ENCODE measurements at regions not wholly inside any gene's neighbourhood (a gene's known extent, or its start where the extent isn't known, plus 50 kb on each side); places are given as distances from the start of the nearest gene placed in this dataset.
"Not testable (repeated sequence)": the region's sequence is repeated elsewhere in the genome, so short reads cannot be mapped to it uniquely, and the experiment has no call there.

DNA sequence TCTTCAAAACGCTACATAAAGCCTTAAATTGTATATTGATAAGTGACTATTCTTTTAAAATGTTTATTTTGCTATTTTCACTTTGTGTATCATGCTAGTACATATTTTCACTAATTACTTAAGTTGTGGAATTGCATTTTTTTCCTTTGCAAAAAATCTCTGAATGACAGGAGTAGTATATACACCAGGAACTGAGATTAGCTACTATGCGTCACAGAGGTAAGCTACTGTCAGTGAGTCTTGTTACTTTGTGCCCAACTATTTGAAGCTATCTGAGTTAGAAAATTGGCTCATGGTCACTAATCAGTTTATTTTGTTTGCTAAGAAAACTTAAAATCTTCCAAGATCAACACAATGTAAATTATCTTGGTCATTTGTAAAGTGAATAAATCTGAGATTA lies 887.4 kb downstream of the TMTC2 start:
- Histone ChIP-seq H2AFZ (ENCODE audit: low read depth, low read length) (no peak overlapping the region), H3K4me3 (ENCODE audit: low read depth in 1 of 2, low read length in 2 of 2) (no peak overlapping the region), H3K27me3 (ENCODE audit: insufficient read depth, low read length, poor library complexity) (no peaks in the 10 kb centered on the region), H4K20me1 (ENCODE audit: insufficient read depth, low read length) (no peaks in the 10 kb centered on the region), H3K36me3 (ENCODE audit: insufficient read depth, low read length) (no peaks in the 10 kb centered on the region), H3K79me2 (ENCODE audit: insufficient read depth, low read length) (no peaks in the 10 kb centered on the region), H3K9ac (ENCODE audit: low read depth, low read length) (no peak overlapping the region), H3K4me2 (ENCODE audit: insufficient read depth, low read length) (no peak overlapping the region), H3K27ac (ENCODE audit: low read length) (no peak overlapping the region), H3K9me3 (ENCODE audit: insufficient read depth, low read length, severe bottlenecking) (no peaks in the 10 kb centered on the region), H3K4me1 (ENCODE audit: insufficient read depth, low read length) (no peaks in the 10 kb centered on the region)
- TF ChIP-seq, protein P1, sequence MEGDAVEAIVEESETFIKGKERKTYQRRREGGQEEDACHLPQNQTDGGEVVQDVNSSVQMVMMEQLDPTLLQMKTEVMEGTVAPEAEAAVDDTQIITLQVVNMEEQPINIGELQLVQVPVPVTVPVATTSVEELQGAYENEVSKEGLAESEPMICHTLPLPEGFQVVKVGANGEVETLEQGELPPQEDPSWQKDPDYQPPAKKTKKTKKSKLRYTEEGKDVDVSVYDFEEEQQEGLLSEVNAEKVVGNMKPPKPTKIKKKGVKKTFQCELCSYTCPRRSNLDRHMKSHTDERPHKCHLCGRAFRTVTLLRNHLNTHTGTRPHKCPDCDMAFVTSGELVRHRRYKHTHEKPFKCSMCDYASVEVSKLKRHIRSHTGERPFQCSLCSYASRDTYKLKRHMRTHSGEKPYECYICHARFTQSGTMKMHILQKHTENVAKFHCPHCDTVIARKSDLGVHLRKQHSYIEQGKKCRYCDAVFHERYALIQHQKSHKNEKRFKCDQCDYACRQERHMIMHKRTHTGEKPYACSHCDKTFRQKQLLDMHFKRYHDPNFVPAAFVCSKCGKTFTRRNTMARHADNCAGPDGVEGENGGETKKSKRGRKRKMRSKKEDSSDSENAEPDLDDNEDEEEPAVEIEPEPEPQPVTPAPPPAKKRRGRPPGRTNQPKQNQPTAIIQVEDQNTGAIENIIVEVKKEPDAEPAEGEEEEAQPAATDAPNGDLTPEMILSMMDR (IDR thresholded peaks at IDR 0.05; ENCODE audit: borderline replicate concordance, extremely low read depth, low read length, poor library complexity, severe bottlenecking), result no peak
- no peak for TF ChIP-seq EZH2 (IDR thresholded peaks at IDR 0.05; ENCODE audit: borderline replicate concordance, low read depth, low read length, severe bottlenecking)
- no peak for ATAC-seq (ENCODE audit: insufficient read depth, low read depth)
- DNase-seq, result no peak

DNA sequence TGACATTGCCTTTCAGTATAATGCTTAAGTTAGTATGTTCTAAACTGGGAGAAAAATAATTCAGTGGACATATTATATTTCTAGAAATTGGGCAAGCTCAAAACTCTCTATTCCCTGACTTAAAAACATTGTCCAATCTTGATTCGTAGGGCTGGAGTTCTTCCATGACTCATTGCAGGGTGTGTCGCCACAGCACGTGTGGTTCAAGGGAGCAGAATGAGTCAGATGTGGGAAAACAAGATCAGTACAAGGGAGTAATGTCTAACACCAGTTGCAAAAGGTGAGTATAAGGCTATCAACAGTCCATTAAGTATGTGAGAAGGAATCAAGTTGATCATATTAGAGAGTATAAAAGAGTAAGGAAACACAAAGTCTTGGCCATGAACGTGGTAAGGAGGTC lies 887.0 kb downstream of the TMTC2 start:
- H3K4me3 ChIP-seq (ENCODE audit: low read depth in 1 of 2, low read length in 2 of 2), result no peak overlapping the region
- ATAC-seq (ENCODE audit: insufficient read depth, low read depth) (no peak), DNase-seq (no peak)
- H3K36me3 ChIP-seq (ENCODE audit: insufficient read depth, low read length), result no peaks in the 10 kb centered on the region
- no peaks in the 10 kb centered on the region for H3K4me1 ChIP-seq (ENCODE audit: insufficient read depth, low read length)
- no peak overlapping the region for H3K27ac ChIP-seq (ENCODE audit: low read length)
- H4K20me1 ChIP-seq (ENCODE audit: insufficient read depth, low read length), result no peaks in the 10 kb centered on the region
- H2AFZ ChIP-seq (ENCODE audit: low read depth, low read length), result no peak overlapping the region
- H3K79me2 ChIP-seq (ENCODE audit: insufficient read depth, low read length), result no peaks in the 10 kb centered on the region
- no peaks in the 10 kb centered on the region for H3K27me3 ChIP-seq (ENCODE audit: insufficient read depth, low read length, poor library complexity)
- no peaks in the 10 kb centered on the region for H3K9me3 ChIP-seq (ENCODE audit: insufficient read depth, low read length, severe bottlenecking)
- no peak overlapping the region for H3K4me2 ChIP-seq (ENCODE audit: insufficient read depth, low read length)
- no peak for TF ChIP-seq EZH2 (IDR thresholded peaks at IDR 0.05; ENCODE audit: borderline replicate concordance, low read depth, low read length, severe bottlenecking)
- TF ChIP-seq, protein P1 (IDR thresholded peaks at IDR 0.05; ENCODE audit: borderline replicate concordance, extremely low read depth, low read length, poor library complexity, severe bottlenecking), result no peak
- H3K9ac ChIP-seq (ENCODE audit: low read depth, low read length), result no peak overlapping the region

DNA sequence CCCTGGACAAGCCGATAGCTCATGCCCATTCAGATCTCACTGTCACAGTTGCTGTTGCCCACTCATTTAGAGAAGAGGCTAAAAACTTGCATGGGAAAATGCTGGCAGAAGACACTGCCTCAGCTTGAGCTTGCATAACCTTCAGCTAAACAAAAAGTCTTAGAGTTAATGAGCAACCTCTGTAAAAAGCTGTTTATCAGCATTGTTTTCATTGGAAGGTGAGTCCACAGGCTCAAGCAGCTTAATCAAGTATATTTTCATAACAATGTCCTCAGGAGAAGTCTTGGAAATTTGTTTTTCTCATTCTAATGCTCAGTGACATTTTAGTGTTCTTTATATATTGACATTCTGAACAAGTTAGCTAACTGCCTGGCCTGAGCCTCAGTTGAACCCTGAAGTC lies 872.9 kb downstream of the TMTC2 start:
- Histone ChIP-seq H3K4me2 (ENCODE audit: insufficient read depth, low read length) (no peak overlapping the region), H3K27me3 (ENCODE audit: insufficient read depth, low read length, poor library complexity) (no peaks in the 10 kb centered on the region)

DNA sequence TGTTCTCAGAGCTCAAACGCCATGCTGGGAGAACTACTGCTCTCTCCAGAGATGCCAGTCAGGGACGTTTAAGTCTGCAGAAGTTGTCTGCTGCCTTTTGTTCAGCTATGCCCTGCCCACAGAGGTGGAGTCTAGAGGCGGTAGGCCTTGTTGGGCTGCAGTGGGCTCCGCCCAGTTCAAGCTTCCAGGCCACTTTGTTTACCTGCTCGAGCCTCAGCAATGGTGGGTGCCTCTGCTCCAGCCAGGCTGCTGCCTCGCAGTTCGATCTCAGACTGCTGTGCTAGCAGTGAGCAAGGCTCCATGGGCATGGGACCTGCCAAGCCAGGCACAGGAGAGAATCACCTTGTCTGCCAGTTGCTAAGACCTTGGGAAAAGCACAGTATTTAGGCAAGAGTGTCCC lies 869.3 kb downstream of the TMTC2 start:
- not testable (repeated sequence) for H3K4me2 ChIP-seq (ENCODE audit: insufficient read depth, low read length); H4K20me1 ChIP-seq (ENCODE audit: insufficient read depth, low read length); H3K27me3 ChIP-seq (ENCODE audit: insufficient read depth, low read length, poor library complexity); ATAC-seq (ENCODE audit: insufficient read depth, low read depth); H3K9me3 ChIP-seq (ENCODE audit: insufficient read depth, low read length, severe bottlenecking); H3K27ac ChIP-seq (ENCODE audit: low read length); H3K79me2 ChIP-seq (ENCODE audit: insufficient read depth, low read length); H3K4me3 ChIP-seq (ENCODE audit: low read depth in 1 of 2, low read length in 2 of 2); H3K9ac ChIP-seq (ENCODE audit: low read depth, low read length); H3K4me1 ChIP-seq (ENCODE audit: insufficient read depth, low read length); H3K36me3 ChIP-seq (ENCODE audit: insufficient read depth, low read length); DNase-seq; H2AFZ ChIP-seq (ENCODE audit: low read depth, low read length)

More for the DNA sequence above, 872.9 kb downstream of the TMTC2 start:
- Histone ChIP-seq H3K9ac (ENCODE audit: low read depth, low read length) (no peak overlapping the region), H3K36me3 (ENCODE audit: insufficient read depth, low read length) (no peaks in the 10 kb centered on the region), H3K79me2 (ENCODE audit: insufficient read depth, low read length) (no peaks in the 10 kb centered on the region), H3K27ac (ENCODE audit: low read length) (no peak overlapping the region), H3K9me3 (ENCODE audit: insufficient read depth, low read length, severe bottlenecking) (peaks cover 3% of the 10 kb centered on the region), H3K4me1 (ENCODE audit: insufficient read depth, low read length) (no peaks in the 10 kb centered on the region), H4K20me1 (ENCODE audit: insufficient read depth, low read length) (no peaks in the 10 kb centered on the region), H3K4me3 (ENCODE audit: low read depth in 1 of 2, low read length in 2 of 2) (no peak overlapping the region), H2AFZ (ENCODE audit: low read depth, low read length) (no peak overlapping the region)
- TF ChIP-seq, protein P1 (IDR thresholded peaks at IDR 0.05; ENCODE audit: borderline replicate concordance, extremely low read depth, low read length, poor library complexity, severe bottlenecking), result no peak
- TF ChIP-seq EZH2 (IDR thresholded peaks at IDR 0.05; ENCODE audit: borderline replicate concordance, low read depth, low read length, severe bottlenecking), result no peak
- ATAC-seq (ENCODE audit: insufficient read depth, low read depth), result no peak
- DNase-seq, result no peak

All from DND-41 (cell line).